Activated effector memory CD4-positive, alpha-beta T cell treated with anti-CD3 and anti-CD28 coated beads, Interleukin-2, amount 50 U/mL, for 16 hours (primary cell): ENCODE measurements at regions not wholly inside any gene's neighbourhood (a gene's known extent, or its start where the extent isn't known, plus 50 kb on each side); places are given as distances from the start of the nearest gene placed in this dataset.

Experiments
- DNase-seq: peaks from one replicate; pipeline ENCODE4 v3.0.0-alpha.2; 2020

DNA sequence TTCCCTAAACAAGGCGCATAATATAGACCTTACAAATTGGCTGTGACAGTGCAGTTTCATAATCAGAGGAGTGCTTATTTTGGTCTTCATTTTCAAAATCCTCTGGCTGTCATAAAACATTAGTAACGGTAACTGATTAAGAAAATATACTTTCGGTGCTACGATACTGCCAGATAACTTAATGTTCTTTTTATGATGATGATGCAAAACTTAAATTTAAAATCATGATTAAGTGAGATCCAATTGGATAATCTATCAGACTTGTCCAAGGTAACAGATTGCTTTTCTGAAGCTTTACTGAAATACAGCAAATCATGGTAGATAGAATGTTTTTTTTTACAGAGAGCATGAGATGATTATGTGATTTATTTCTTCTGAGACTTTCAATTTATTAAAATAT, 364.2 kb upstream of the CNTN3 start:
- no peak for DNase-seq

DNA sequence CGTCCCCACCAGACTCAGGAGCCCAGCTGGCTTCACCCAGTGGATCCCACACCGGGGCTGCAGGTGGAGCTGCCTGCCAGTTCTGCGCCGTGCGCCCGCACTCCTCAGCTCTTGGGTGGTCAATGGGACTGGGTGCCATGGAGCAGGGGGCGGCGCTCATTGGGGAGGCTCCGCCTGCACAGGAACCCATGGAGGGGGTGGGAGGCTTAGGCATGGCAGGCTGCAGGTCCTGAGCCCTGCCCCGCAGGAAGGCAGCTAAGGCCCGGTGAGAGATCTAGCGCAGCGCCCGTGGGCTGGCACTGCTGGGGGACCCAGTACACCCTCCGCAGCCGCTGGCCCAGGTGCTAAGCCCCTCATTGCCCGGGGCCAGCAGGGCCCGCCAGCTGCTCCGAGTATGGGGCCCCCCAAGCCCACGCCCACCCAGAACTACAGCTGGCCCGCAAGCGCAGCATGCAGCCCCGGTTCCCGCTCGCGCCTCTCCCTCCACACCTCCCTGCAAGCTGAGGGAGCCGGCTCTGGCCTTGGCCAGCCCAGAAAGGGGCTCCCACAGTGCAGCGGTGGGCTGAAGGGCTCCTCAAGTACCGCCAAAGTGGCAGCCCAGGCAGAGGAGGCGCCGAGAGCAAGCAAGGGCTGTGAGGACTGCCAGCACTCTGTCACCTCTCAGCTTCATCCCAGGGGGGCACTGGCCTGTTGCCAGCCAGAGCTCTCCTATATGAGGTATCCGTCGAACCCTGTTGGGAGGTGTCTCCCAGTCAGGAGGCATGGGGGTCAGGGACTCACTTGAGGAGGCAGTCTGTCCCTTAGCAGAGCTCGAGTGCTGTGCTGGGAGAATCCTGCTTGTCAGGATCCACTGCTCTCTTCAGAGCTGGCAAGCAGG, 370.8 kb upstream of the CNTN3 start:
- DNase-seq: peak; percentile 59

DNA sequence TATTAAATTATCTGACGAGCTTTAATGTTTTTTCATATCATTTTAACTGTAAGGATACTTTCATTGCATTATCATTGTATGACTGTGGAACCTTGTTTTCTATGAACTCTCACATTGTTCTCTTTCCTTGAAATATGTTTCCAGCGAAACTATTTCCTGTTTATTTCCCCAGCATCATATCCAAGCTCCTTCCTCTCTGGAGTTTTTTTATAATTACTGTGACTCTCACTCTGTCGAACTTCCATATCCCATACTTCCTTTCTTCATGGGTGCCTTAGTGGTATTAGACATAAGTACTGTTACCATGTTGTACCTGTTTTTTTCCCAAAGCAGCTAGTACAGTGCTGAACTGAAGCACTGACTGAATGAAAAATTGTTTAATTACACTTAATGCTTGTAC, 373.6 kb upstream of the CNTN3 start:
- no peak for DNase-seq

DNA sequence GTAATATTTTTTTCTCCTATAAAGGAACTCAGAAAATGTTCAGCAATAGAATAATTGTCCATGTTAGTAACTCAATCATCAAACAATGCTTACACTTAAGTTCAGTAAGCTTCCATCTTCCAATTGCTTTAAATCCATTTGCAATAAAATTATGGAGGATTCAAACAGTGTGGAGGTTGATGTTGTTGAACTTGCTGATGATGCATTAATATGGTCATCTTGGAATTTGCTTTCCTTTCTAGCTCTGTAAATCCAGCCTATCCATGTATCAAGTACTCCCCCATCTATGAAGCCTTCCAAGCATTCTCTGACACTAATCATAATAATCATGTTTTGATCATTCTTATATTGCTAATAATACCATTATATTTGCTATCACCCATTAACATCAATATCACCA, 378.4 kb upstream of the CNTN3 start:
- no peak for DNase-seq

DNA sequence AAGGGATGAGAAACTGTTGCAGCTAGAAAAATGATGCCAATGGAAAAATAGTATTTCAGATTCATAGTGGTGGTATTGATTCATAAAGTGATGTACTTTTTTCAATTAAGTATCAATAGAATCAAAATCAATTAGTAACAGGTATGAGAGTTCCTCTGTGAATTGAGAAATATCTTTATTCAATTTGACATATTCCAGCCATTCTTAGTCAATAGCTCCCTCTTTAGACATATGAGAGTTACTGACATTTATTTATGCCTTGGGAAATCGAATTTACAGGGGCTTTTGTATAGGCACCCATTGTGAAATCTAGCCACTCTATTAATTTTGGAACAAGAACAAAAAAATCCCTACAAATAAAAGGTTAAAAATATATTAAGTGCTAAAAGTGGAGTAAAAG, 386.9 kb upstream of the CNTN3 start:
- no peak for DNase-seq

DNA sequence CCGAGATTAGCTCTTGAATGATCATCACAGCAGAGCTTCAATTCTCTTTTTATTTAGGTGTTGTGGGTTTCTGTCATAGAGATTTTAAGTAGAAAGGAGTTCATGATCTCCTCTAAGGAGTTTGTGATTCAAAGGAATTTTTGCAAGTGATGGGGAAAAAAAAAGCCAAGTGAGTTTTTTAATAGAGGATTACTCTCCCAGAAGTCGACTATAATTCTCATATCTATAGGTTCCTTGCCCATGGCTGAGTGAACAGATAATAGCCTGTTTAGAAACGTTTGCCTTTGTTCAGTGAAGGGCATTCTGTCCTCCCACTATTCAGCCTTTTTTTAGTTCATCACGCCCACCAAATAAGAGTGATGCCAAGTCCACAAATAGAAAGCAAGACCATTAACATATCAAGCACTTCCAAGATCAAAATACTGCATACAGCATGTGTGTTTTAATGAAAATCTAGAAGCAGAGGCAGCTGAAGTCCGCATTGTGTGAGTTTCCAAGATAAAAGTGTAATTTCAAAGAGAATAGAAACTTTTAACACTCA, 398.4 kb upstream of the CNTN3 start:
- no peak for DNase-seq

DNA sequence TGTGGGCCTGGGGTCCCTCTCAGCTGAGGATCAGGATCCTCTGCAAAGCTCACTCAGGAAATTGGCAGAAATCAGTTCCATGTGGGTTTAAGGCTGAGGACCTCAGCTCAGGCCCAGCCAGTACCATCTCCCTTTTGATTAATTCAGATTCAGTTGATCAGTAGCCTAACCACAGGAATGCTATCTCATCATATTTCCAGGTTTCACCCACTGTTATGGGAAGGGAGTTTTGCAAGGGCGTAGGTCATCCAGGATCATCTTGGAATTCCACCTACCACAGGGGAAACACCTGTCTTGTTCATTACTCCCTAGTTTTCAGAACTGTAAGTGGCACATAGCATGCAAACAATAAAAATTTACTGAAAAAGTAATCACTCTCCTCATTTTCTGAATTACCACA, 399.5 kb upstream of the CNTN3 start:
- DNase-seq: no peak

DNA sequence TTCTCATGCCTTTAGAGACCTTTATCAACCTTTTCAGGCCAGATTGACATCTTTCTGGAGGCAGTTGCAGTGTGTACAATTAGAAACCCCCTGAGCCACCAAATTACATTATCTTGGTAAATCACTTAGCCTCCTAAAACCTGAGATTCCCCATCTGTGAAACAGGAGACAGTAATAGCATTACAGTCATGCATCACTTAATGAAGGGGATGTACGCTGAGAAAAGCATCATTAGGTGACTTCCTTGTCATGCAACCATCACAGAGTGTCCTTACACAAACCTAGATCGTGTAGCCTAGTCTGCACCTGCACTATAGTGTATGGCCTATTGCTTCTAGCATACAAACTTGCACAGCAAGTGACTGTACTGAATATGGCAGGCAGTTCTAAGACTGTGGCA, 400.8 kb upstream of the CNTN3 start:
- no peak for DNase-seq

DNA sequence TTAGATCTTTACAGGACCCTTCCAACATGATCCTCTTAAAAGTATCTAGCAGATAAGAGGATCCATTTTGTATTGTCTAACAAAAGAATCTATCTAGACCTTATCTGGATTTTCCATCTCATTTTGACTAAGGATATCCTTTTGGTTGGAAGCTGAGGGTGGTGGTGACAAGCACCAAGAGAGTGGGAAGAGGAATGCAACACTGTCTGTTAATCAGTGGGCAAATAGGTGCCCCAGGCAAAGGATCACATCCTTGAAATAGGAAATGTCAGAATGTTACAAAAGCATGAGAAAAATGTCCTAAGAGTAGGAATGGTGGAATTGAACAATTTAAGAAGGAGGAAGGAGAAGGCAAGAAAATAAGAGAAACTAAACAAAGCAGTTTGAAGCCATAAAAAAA, 420.7 kb upstream of the CNTN3 start:
- DNase-seq: no peak

DNA sequence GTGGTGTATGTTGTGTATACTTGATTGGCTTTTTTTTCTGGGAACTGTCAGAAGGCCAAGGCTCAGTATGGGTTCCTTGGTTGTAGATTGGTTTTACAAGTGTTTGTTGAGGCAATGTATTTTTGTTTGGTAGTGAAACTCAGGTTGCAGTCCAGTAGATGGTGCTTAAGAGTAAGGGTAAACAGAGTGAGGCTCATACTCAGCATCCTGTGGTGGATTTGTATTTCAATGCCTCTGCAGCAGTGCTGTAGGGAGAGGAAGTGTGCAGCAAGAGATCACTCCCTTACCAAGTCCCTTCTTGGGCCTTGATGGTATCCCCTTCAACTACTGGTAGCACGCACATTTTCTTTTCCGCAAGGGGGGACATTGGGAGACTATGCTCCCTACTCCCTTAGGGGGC, 428.5 kb upstream of the CNTN3 start:
- no peak for DNase-seq

DNA sequence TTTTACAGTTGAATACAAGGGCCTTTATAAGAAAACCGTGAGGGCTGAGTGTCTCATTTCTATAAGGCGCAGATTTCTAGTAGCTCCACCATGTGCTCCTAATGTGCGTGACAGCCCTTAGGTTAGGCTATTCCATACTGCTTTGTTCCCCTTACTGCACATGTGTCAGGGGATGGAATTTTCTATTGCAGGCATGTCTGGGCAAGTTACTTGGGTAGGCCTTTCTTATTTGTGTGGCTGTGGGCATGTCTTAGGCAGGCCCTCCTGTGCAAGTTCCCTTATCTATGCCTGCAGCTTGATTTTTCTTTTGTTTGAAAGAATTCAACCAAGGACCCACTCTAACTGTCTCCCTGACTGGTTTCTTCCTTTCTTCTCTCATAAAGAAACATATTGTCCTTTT, 434.2 kb upstream of the CNTN3 start:
- no peak for DNase-seq

DNA sequence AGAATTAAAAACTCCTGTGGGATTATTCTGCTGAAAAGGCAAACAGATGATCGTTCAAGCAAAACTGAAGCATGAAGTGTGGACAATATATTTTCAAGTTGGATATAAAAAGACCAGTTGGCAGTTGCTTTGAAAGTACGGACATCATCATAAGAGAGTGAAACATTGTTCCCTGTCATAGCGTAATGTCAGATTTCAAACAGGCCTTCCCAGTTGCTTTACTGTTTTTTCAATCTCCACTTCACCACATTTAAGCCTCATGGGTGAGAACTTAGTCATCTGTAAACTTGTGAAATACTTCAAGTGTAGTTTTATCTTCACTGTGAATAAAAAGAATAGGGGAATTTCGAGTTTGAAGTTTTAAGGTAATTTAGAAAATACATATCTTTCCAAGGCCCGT, 435.1 kb upstream of the CNTN3 start:
- DNase-seq: no peak

DNA sequence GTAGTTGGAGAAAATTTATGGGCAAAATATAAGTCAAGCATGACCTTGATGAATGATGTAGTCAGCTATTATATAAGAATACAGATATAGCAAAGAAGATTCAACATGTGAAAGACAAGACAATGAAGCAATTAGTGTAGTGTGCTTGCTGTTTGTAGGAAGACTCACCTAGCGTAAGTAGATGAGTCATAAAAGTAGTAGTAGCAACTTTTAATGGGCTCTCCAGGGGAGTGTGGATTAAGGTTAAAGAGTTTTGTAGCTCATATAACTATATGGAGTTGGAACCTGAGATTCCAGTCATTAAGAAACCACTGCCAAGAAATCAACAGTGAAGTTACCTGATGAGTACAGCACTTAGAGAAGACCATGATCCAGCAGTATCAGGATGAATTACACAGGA, 444.7 kb upstream of the CNTN3 start:
- no peak for DNase-seq

DNA sequence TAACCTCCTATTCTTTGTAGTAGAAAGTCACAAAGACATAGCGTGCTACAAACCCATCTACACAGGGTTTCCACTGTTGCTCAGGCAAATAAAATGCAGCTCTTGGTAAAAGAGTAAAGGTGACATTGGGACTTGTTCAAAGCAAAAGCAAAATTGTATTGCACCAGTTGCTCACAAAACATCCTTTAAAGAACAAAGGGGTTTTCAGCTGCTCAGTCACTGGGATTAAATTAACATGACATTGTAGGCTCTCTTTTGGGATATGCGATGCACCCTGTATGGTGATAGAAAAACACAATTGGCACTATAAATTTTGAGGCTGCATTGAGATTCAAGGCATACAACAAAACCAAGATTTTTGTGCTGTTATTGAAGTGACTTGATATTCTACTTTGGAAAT, 447.3 kb upstream of the CNTN3 start:
- no peak for DNase-seq

DNA sequence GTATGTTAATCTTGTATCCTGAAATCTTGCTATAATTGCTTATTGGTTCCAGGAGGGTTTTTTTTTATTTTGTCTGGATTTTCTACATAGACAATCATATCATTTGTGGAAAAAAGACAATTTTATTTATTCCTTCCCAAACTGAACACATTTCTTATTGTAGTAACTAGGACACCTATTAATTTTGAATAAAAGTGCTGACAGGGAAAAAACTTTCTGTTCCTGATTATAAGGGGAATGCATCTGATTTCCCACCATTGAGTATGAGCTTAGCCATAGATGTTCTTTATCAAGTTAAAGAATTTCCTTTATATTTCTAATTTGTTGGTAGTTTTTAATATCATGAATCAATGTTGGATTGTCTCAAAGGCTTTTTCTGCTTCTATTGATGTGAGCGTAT, 460.7 kb upstream of the CNTN3 start:
- no peak for DNase-seq

DNA sequence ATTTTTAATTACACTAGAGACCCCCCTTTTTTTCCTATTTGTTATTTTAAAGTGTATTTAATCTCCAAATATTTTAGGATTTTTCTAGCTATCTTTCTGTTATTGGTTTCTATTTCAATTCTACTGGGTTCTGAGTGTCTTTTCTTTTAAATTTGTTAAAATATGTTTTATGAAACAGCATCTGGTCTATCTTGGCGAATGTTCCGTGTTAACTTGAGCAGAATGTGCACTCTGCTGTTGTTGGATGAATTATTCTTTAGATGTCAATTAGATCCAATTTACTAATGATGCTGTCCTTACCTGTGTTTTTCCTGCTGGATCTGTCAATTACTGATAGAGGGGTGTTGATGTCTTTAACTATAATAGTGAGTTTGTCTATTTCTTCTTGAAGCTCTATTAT, 462.0 kb upstream of the CNTN3 start:
- DNase-seq: no peak

DNA sequence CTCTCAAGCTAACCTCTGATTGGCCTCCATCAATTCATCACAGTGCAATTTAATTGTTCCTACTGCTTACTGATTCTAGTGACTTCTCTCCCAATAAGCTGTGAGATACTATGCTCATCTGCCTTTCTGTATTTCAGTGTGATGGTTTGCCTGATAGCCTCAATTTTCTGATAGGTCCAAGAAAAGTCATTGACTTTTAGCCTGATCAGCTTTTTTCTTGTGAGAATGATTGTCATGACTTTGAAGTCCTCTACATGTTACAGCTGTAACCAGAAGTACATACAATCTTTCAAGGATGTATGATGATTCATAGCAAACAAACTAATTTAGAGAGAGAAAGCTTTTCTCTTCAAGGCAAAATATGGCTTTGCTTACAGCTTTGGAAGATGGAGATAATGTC, 463.8 kb upstream of the CNTN3 start:
- no peak for DNase-seq

DNA sequence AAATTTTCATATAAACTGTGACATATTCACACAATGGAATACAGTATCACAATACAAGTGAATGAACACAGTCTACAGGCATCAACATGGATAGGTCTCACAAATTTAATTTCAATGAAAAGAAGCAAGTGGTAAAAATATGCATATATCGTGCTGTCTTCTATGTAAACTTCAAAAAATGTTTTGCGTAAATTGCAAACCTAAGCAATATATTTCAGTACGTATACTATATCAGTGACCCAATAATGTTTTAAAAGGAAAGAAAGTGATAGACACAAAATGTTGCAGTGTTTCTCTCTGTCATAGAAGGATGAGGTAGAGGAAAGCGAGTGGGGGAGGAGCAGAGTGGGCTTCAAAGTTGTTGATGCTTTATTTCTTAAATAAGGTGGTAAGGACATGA, 468.4 kb upstream of the CNTN3 start:
- DNase-seq: no peak

DNA sequence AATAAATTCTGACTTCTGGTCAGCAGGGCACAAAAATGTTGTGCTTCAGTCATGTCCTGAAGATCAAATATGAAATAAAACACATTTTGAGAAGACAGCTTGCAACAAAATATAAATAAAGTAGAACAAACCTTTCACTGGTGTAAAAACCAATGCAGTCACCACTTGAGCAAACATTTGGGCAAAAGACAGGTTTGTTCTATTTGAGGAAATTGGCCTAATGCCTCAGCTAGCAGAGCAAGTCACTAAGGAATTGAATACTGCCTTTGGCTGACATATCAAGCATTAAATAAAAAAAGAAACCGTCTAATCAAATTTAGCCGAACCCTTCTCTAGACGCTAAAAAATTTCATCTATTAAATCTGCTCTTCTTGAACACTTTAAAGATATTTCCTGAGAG, 475.4 kb upstream of the CNTN3 start:
- no peak for DNase-seq

DNA sequence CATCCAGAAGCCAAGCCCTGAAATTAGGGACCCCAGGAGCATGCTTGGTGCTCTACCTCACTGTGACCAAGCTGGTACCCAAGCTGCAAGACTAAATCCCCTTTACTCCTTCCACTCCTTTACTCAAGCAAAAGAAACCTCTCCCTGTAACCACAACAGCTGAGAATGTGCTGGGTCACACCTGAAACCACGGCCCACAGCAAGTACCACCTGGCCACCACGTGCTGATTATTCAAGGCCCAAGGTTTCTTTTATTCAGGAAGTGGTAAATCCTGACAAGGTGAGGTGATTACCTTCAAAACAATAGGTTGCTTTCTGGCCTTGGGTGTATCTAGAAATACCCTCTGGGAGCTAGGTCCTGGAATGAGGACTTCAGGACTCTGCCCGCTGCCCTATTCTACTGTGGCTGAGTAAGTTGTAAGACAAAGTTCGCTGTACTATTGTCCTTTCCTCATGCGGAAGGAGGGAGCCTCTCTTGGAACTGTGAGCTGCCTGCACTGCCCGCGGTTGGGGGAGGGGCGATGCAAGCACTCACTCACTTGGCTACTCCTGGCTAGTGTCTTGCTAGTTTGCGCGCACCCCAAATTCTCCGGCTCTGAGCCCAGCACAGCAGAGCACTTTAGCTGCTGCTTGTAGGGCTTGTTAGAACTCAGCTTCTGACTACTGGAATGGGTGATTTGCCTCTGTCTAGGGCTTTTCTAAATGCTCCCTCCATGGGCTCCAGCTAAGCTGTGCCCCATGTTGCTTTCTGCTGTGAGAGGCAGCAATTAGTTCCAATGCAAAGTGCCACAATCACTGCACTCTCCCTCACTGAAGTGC, 487.1 kb upstream of the CNTN3 start:
- DNase-seq: no peak

DNA sequence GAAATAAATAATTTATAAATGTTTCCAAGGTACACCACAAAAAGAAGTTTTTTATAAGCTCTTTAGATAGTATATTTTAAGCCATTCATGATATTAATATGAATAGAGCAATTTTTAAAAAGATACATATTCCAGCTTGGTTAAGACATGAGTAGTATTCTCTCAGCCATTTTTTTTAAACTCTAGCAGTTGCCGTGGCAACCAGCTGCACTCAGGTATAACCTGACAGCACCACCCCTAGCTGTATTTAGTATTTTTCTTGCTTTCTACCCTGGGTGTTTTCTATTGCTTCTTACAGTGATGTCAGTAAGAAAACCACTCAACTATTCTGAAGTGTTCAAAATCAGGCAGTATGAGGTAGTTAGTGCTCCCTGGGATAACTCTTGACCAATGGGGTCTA, 496.3 kb upstream of the CNTN3 start:
- no peak for DNase-seq

DNA sequence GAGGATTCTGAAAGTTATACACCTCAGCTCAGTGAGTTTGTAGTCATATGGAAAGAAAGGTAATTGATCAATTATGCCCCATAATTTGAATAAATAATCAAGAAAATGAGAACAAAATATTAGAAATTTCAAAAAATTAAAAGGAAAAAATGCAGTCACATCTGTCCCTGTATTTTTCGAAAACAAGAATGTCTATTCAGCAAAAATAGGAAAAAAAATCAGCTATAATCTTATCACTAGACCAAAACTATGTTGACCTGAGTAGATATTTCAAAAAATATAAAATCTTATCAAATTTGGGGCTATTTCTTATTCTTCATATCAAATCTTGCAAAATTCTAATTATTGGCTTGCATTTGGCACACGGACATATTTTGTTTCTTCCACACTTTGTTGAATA, 501.2 kb upstream of the CNTN3 start:
- DNase-seq: no peak

DNA sequence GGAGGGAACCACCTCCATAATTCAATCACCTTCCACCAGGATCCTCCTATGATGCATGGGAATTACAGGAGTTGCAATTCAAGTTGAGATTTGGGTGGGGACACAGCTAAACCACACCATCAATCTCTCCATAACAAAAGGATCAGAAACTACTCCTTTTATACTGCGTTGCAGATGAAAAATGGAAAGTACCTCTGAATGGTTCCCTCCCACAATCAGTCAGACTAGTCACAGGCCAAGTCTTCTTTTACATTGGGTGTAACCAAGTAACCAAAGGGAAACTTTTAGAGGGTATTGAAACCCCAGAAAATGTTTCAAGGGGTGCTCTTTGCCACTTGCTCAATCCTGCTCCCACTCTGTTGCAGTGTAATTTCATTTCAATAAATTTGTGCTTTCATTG, 504.3 kb upstream of the CNTN3 start:
- DNase-seq: no peak

DNA sequence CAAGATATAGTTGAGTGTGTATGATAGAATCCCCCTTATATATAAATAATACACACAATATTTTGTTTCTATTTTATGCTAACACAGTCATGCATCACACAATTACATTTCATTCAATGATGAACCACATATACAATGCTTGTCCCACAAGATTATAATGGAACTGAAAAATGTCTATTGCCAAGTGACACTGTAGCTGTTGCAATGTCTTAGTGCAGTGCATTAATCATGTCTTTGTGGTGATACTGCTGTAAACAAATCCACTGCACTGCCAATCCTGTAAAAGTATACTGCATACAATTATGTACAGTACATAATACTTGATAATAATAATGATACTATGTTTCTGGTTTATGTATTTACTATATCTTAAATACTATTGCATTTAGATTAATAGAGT, 512.1 kb upstream of the CNTN3 start:
- DNase-seq: no peak
